ENCODE measurements at regions not wholly inside any gene's neighbourhood (a gene's known extent, or its start where the extent isn't known, plus 50 kb on each side); places are given as distances from the start of the nearest gene placed in this dataset.

DNA sequence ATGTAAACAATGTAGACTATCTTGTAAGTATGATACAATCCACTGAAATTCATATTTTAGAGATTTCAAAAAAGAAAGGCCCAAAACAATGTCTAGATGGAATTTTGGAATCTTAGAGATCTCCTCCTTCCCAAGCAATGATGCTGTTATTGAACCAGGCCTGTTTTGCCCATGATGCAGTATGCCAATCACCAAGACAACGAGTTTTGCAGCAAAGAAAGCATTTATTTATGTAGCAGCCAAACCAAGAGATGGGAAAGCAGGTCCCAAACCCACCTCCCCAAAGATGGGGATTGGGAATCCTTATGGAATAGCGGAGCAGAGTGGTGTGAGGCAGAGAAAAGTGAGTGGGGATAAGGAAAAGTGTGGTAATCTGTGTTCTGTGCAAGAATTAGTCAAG lies 197.8 kb upstream of the NT5E start:
- Histone ChIP-seq H3F3A (ENCODE audit: insufficient read depth, low read length) (no peaks in the 10 kb centered on the region), H3K36me3 (ENCODE audit: insufficient read depth, low read length) (no peaks in the 10 kb centered on the region), H3K9me3 (ENCODE audit: low read length) (no peaks in the 10 kb centered on the region), H4K20me1 (ENCODE audit: insufficient read depth, low read length) (no peaks in the 10 kb centered on the region), H3K27ac (ENCODE audit: low read depth, low read length, poor library complexity, severe bottlenecking) (no peak overlapping the region), H3K4me3 (ENCODE audit: low read depth, low read length, poor library complexity, severe bottlenecking) (no peak overlapping the region), H2AFZ (ENCODE audit: low read length) (no peak overlapping the region), H3K4me2 (ENCODE audit: low read length) (no peak overlapping the region), H3K4me1 (ENCODE audit: insufficient read depth, low read length, severe bottlenecking) (no peaks in the 10 kb centered on the region), H3K9me2 (ENCODE audit: low read depth, low read length) (no peaks in the 10 kb centered on the region), H3K27me3 (ENCODE audit: insufficient read depth, low read length) (no peaks in the 10 kb centered on the region), H3K79me2 (ENCODE audit: insufficient read depth, low read length) (no peaks in the 10 kb centered on the region), H3K9ac (ENCODE audit: low read length) (no peak overlapping the region)
- TF ChIP-seq EZH2 (IDR thresholded peaks at IDR 0.05; ENCODE audit: borderline replicate concordance, low read length) = no peak
- TF ChIP-seq, protein P1, sequence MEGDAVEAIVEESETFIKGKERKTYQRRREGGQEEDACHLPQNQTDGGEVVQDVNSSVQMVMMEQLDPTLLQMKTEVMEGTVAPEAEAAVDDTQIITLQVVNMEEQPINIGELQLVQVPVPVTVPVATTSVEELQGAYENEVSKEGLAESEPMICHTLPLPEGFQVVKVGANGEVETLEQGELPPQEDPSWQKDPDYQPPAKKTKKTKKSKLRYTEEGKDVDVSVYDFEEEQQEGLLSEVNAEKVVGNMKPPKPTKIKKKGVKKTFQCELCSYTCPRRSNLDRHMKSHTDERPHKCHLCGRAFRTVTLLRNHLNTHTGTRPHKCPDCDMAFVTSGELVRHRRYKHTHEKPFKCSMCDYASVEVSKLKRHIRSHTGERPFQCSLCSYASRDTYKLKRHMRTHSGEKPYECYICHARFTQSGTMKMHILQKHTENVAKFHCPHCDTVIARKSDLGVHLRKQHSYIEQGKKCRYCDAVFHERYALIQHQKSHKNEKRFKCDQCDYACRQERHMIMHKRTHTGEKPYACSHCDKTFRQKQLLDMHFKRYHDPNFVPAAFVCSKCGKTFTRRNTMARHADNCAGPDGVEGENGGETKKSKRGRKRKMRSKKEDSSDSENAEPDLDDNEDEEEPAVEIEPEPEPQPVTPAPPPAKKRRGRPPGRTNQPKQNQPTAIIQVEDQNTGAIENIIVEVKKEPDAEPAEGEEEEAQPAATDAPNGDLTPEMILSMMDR (IDR thresholded peaks at IDR 0.05; ENCODE audit: low read length) = no peak

DNA sequence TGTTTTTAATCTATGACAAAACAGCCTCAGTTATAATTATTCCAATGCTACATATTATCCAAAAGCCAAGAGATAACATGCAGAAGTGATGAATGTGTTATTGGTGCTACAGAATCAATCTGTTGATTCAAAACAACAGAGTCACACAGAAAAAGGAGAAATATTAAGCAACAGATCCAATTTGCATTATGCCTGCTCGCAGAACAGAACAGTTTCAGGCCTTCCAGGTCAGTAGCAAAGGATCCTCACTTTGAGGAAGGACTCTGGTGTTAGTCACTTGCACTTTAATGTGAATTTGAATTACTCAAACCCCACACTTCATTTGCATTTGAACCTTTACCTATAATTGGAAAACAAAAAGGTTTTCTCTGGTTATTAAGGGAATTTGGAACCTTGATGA lies 198.6 kb upstream of the NT5E start:
- Histone ChIP-seq H3K4me3 (ENCODE audit: low read depth, low read length, poor library complexity, severe bottlenecking) (no peak overlapping the region), H3K9me3 (ENCODE audit: low read length) (no peaks in the 10 kb centered on the region), H3K9ac (ENCODE audit: low read length) (no peak overlapping the region), H2AFZ (ENCODE audit: low read length) (no peak overlapping the region), H3K4me1 (ENCODE audit: insufficient read depth, low read length, severe bottlenecking) (no peaks in the 10 kb centered on the region), H3K27me3 (ENCODE audit: insufficient read depth, low read length) (no peaks in the 10 kb centered on the region), H3K27ac (ENCODE audit: low read depth, low read length, poor library complexity, severe bottlenecking) (no peak overlapping the region), H3K9me2 (ENCODE audit: low read depth, low read length) (no peaks in the 10 kb centered on the region), H3K36me3 (ENCODE audit: insufficient read depth, low read length) (no peaks in the 10 kb centered on the region), H4K20me1 (ENCODE audit: insufficient read depth, low read length) (no peaks in the 10 kb centered on the region), H3K4me2 (ENCODE audit: low read length) (no peak overlapping the region), H3K79me2 (ENCODE audit: insufficient read depth, low read length) (no peaks in the 10 kb centered on the region), H3F3A (ENCODE audit: insufficient read depth, low read length) (no peaks in the 10 kb centered on the region)
- TF ChIP-seq, protein P1 (IDR thresholded peaks at IDR 0.05; ENCODE audit: low read length) = no peak
- TF ChIP-seq EZH2 (IDR thresholded peaks at IDR 0.05; ENCODE audit: borderline replicate concordance, low read length) = no peak

DNA sequence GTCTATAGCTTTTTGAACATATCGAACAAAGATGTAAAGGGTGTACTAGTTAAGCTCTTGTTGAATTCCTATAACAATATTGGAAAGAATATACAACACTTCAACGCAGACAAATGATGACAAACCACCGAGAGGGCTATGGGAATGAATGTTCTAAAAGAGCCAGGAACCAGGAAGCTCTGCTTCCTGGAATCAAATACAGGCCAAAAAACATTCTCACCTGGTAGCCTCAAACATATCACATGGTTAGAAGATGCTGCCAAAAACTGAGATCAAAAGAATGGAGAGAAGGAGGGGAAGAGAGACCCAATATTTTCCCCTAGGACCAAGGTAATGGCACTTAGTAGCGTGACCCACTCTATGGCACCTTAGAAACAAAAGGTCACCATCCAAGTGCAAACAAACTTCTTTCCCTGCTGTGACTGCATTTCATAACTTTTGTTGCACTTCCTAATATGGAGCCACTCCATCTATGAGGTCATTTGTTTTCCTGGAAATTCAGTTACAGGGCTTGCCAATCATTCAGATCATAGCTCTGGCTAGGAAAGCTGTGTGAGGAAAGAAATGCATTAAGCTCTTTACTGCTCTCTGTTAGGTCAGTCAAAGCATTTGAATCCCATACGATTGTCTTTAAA lies 199.2 kb upstream of the NT5E start:
- Histone ChIP-seq H3K27ac (ENCODE audit: low read depth, low read length, poor library complexity, severe bottlenecking) (no peak overlapping the region), H3K9me2 (ENCODE audit: low read depth, low read length) (no peaks in the 10 kb centered on the region), H2AFZ (ENCODE audit: low read length) (no peak overlapping the region), H3K9me3 (ENCODE audit: low read length) (no peaks in the 10 kb centered on the region), H4K20me1 (ENCODE audit: insufficient read depth, low read length) (no peaks in the 10 kb centered on the region), H3K79me2 (ENCODE audit: insufficient read depth, low read length) (no peaks in the 10 kb centered on the region), H3F3A (ENCODE audit: insufficient read depth, low read length) (no peaks in the 10 kb centered on the region), H3K9ac (ENCODE audit: low read length) (no peak overlapping the region), H3K4me3 (ENCODE audit: low read depth, low read length, poor library complexity, severe bottlenecking) (no peak overlapping the region), H3K4me2 (ENCODE audit: low read length) (no peak overlapping the region), H3K27me3 (ENCODE audit: insufficient read depth, low read length) (no peaks in the 10 kb centered on the region), H3K36me3 (ENCODE audit: insufficient read depth, low read length) (no peaks in the 10 kb centered on the region), H3K4me1 (ENCODE audit: insufficient read depth, low read length, severe bottlenecking) (no peaks in the 10 kb centered on the region)
- TF ChIP-seq, protein P1 (IDR thresholded peaks at IDR 0.05; ENCODE audit: low read length) = no peak
